HEK293 (cell line): ENCODE measurements at regions not wholly inside any gene's neighbourhood (a gene's known extent, or its start where the extent isn't known, plus 50 kb on each side); places are given as distances from the start of the nearest gene placed in this dataset.

ENCODE experiments used
- ATF2 ChIP-seq: fragments of 450-650 bp; formaldehyde crosslinking; IDR thresholded peaks from 2 replicates; pipeline ENCODE4 v1.5.1; 2016; ENCODE audit warnings: missing biosample characterization, missing genetic modification characterization, low read depth
- CTCF ChIP-seq: fragments of 450-650 bp; formaldehyde crosslinking; IDR thresholded peaks from 2 replicates; pipeline ENCODE4 v1.5.1; 2016; ENCODE audit warnings: missing biosample characterization, missing genetic modification characterization
- INSM2 ChIP-seq: fragments of 450-650 bp; formaldehyde crosslinking; IDR thresholded peaks from 2 replicates; pipeline ENCODE4 v1.5.1; 2016; ENCODE audit warnings: missing biosample characterization, missing genetic modification characterization
- REPIN1 ChIP-seq: fragments of 450-650 bp; formaldehyde crosslinking; IDR thresholded peaks from 2 replicates; pipeline ENCODE4 v1.5.1; 2017; ENCODE audit warnings: missing biosample characterization, missing genetic modification characterization, low read depth
- SCRT1 ChIP-seq: fragments of 450-650 bp; formaldehyde crosslinking; IDR thresholded peaks from 2 replicates; pipeline ENCODE4 v1.5.1; 2016; ENCODE audit warnings: missing biosample characterization, missing genetic modification characterization, borderline replicate concordance
- ZNF112 ChIP-seq: fragments of 450-650 bp; formaldehyde crosslinking; IDR thresholded peaks from 2 replicates; pipeline ENCODE4 v1.5.0; 2017; ENCODE audit warnings: missing biosample characterization, missing genetic modification characterization
- ZNF175 ChIP-seq: fragments of 450-650 bp; formaldehyde crosslinking; IDR thresholded peaks from 2 replicates; pipeline ENCODE4 v1.5.1; 2016; ENCODE audit warnings: missing biosample characterization, missing genetic modification characterization

- TF ChIP-seq INSM2 (no peak), SCRT1 (no peak), CTCF (tag by site-specific recombination) (no peak), ZNF175 (tag by site-specific recombination) (no peak), REPIN1 (tag by site-specific recombination) (no peak), ZNF112 (tag by site-specific recombination) (no peak), ATF2 (no peak)
These were observed 645.6 kb downstream of the RNF144B start for GRCh38 chr6:19032591-19033295.
